Left colon (tissue), 2 donors: ENCODE measurements at regions not wholly inside any gene's neighbourhood (a gene's known extent, or its start where the extent isn't known, plus 50 kb on each side); places are given as distances from the start of the nearest gene placed in this dataset.
"Not testable (repeated sequence)": the region's sequence is repeated elsewhere in the genome, so short reads cannot be mapped to it uniquely, and the experiment has no call there.

ENCODE experiments used
- ATAC-seq: fragments of 200-7000 bp; cut with Tn5 transposase; one replicate; pipeline ENCODE4 v1.9.1; 2020; ENCODE audit warnings: mild to moderate bottlenecking, moderate library complexity
- DNase-seq, 2 donors: peaks; one replicate each; pipeline ENCODE4 v3.0.0-alpha.2; 2020
- intact Hi-C, 2 donors: fragments of 100-400 bp; cut with DNase I in 1 of 2; cut with micrococcal nuclease in 1 of 2; formaldehyde crosslinking; loops; one replicate each; pipeline versions ENCODE4 v1.11.2 to v1.14.0; 2022; cut with DNase I, micrococcal nuclease
- donor health status: DM: no; HTN: no; CAD: no.
- donor health status: DM: yes; HTN: yes; CAD: no.

GRCh38 chr3:156043832-156044633, 76.3 kb upstream of the KCNAB1 start:
- ATAC-seq, intact Hi-C loops: not testable (repeated sequence)
- DNase-seq, result peak in 1 of 2 donors; percentile 20

GRCh38 chr3:156044634-156044975, 75.8 kb upstream of the KCNAB1 start:
- ATAC-seq (no peak), DNase-seq (no peak)
- intact Hi-C loops, result no loop called here

- ATAC-seq, intact Hi-C loops, DNase-seq: not testable (repeated sequence)
Measured at GRCh38 chr3:156048483-156048882, 71.9 kb upstream of the KCNAB1 start.

- intact Hi-C loops, result no loop called here
- DNase-seq (no peak), ATAC-seq (no peak)
Measured at GRCh38 chr3:156050918-156051317, 69.5 kb upstream of the KCNAB1 start.

GRCh38 chr3:156051651-156052050, 68.7 kb upstream of the KCNAB1 start:
- intact Hi-C loops, result no loop called here
- no peak for ATAC-seq

GRCh38 chr3:156052115-156052514, 68.3 kb upstream of the KCNAB1 start:
- ATAC-seq (no peak), DNase-seq (no peak)
- intact Hi-C loops, result no loop called here

More at GRCh38 chr3:156051651-156052050, 68.7 kb upstream of the KCNAB1 start:
- no peak for DNase-seq

GRCh38 chr3:156059950-156060501, 60.4 kb upstream of the KCNAB1 start:
- ATAC-seq, result no peak
- intact Hi-C loops, result no loop called here
- DNase-seq, result no peak

GRCh38 chr3:156068151-156068550, 52.2 kb upstream of the KCNAB1 start:
- intact Hi-C loops, ATAC-seq, DNase-seq: not testable (repeated sequence)

- ATAC-seq (no peak), DNase-seq (no peak)
- intact Hi-C loops, result no loop called here
Measured at GRCh38 chr3:156070028-156070427, 50.4 kb upstream of the KCNAB1 start.
